ENCODE measurements at regions not wholly inside any gene's neighbourhood (a gene's known extent, or its start where the extent isn't known, plus 50 kb on each side); places are given as distances from the start of the nearest gene placed in this dataset.
"Not testable (repeated sequence)": the region's sequence is repeated elsewhere in the genome, so short reads cannot be mapped to it uniquely, and the experiment has no call there.

- DNase-seq = no peak
Observed at GRCh38 chr5:98158440-98158839, 615.0 kb upstream of the RGMB start.

- no peak for DNase-seq
Observed at GRCh38 chr5:98163796-98164493, 609.5 kb upstream of the RGMB start.

DNA sequence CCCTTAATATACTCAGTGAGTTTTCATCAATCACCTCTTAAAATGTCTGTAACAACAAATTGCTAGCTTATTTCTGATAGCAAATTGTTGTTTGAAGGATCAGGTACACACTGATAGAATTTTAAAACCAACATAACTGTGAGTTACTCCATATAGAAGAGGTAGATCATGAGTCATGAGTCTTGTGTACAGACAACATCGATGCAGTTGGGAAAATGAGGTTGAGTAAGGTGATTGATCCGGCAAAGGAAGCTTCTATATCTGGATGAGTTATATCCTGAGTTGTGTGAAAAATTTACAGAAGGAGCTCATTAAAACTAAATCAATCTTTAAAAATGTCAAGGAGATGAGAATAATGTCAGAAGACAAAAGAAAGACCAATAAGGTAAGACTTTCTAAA, 604.6 kb upstream of the RGMB start:
- DNase-seq = no peak

DNA sequence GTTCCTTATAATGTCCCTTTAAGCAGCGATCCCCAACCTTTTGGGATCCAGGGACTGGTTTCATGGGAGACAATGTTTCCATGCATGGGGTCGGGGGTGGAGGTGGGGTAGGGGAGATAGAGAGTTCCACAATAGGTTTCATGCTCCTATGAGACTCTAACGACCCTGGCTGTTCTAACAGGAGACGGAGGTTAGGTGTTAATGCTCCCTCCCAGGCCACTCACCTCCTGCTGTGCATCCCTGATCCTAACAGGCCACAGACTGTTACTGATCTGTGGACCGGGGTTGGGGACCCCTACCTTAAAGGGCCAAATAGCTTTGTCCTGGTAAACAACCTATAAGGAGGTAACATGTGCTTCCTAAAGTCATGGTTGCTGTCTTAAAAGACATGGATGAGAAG, 602.5 kb upstream of the RGMB start:
- DNase-seq = no peak

GRCh38 chr5:98173334-98173733, 600.1 kb upstream of the RGMB start:
- DNase-seq = no peak

DNA sequence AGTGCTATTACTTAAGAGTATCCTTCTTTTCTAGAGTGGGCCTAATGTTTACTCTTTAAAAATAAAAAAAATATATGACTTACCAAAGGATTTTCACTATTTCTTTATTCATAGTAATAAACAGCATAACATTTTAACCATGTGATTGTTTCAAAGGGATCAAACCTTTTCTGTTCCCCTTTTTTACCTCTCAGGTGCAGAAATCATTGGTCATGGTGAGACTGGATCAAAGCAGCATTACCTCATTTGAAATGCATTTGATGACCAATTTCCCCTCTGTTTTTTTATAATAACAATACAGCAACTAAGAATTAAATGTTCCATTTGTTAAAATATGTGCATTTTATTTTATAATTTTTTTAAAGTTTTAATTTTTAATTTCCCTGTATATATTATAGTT, 598.0 kb upstream of the RGMB start:
- no peak for DNase-seq

DNA sequence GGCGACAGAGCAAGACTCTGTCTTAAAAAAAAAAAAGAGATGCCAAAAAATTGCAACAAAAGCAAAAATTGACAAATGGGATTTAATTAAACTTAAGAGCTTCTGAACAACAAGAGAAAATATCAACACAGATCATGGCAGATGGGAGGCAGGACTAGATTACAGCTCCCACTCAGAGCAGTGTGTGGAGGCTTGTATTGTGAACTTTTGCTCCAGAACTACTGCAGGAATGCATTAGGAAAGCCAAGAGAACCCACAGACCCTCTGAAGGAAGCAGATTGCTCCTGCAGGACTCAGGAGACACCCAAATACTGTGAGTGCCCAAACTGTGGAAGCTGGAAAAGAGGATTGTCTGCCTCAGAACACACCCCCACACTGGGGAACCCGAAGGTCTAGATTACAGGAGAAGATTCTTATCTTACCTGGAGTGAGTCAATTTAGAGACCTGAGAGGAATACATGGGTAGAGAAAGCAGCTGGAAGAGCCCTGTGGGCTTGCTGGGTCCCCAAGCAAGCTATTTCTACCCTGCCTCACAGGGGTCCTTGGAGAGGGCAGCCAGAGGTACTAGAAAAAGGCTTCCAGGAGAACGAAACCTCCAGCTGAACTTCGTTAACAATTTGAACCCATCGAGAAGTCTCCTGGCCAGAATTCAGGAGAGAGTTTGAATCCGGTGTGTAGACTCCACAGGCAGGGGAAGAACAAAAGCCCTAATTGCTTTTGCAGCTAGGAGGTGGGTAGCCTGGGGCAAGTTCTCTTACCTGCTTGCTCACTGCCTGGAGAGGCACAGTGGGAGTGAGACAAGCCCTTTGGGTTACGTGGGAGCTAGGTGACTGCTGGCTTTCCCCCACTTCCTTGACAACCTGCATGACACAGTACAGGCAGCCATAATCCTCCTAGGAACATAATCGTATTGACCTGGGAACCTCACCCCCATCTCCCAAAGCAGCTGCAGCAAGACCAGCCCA, 593.4 kb upstream of the RGMB start:
- DNase-seq = no peak

GRCh38 chr5:98186128-98186527, 587.3 kb upstream of the RGMB start:
- DNase-seq = no peak

DNA sequence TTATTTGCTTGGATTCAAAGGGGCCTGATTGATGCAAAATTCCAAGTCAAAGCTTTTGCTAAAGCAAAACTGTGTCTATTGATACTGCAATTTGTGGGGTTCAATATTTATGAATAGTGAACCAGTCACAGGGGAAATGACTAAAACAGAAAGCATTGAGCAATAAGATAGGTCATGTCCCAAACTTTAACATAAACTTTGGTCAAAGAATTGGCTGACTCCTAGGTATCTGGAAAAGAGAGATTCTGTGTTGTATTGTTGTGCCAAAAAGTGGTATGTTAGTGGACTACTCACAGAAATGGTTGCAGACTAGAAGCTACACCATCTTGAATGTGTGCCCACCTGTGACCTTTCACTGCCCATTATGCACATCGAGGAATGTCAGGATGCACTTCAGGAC, 585.5 kb upstream of the RGMB start:
- no peak for DNase-seq

DNA sequence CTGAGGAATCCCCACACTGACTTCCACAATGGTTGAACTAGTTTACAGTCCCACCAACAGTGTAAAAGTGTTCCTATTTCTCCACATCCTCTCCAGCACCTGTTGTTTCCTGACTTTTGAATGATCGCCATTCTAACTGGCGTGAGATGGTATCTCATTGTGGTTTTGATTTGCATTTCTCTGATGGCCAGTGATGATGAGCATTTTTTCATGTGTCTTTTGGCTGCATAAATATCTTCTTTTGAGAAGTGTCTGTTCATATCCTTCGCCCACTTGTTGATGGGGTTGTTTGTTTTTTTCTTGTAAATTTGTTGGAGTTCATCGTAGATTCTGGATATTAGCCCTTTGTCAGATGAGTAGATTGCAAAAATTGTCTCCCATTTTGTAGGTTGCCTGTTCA, 583.1 kb upstream of the RGMB start:
- DNase-seq = not testable (repeated sequence)

GRCh38 chr5:98193921-98194760, 579.3 kb upstream of the RGMB start:
- DNase-seq = no peak

DNA sequence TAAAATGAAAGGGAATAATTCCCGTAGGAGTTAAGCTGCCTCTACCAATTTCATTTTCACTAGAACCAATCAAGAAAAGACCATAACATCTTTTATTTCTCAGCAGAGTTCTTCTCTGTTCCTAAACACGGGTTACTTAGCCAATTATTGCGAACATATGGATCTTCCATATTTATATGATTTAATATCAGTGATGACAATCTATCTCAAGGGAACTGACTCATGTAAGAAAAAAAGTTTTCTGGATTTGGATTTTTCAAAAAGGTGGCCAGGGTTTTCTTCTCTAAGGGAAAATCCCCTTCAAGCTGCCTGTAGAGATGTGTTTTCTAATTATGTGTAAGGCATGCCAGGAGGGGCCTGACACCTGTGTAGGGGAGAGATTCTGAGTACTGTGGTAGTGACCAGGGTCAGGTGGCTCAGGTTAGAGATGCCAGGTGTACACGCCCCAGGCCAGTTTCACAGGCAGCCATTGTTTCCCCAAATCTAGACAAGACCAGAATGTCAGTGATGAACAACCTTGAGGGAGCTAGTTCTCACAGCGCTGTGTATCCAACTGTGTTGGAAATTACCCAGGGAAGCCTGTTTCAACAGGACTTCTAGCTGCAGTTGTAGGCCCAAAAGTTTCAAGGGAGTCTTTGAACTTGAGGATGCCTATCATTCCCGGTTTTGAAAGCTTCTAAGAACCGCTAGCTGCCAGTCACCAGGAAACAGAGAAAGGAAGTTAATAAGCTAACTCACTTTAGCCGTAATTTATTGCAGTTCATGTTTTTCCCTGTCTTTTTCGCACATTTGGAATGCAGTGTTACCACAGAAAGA, 572.5 kb upstream of the RGMB start:
- DNase-seq = no peak

DNA sequence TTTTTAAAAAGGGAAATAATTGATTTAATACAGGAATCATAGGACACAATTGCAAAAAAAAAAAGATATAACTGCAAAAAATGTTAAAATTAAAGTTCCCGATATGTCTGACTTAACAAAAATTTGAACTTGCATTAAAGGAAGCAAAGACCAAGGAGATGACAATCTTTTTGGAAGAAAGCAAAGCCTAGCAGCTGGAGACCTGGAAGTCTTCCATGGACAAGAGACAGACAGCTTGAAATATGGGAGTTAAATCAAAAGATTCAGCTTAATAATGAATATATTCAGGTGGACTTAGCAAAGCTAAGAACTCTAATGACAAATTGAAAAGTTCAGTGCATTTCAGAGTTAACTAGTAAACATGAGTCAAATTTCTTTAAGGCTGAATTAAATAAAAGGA, 568.7 kb upstream of the RGMB start:
- no peak for DNase-seq

DNA sequence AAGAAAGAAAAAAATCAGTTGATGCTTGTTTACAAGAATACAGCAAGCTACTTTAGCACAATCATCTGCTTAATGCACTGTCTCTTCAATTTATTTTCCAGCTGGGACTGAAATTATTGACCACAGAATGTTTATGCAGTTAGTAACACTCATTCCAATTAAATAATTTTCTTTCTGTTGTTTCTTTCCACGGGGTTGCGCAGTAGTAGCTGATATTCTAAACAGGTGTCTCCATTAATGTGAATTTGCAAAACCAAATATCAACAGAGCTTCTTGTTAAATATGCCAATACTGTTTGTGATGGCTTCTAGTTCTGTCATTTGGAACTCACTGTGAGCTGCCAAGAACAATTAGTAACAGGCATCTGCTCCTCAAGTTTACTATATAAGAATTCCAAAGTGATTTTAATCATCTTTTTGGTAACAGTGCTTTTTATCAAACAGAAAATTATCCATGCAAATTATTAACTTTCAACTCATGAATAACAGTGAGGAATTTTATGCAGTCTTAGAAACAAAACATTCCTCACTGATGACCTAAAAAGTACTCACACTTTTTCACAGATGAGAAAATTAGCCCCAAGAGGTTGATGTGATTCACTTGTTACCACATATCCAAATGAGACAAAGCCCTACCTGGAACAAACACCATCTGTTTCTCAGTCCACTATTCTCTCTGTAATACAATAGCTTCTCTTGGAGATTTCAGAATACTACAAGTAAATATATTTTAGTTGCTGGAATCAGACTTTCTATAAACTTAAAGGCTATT, 567.6 kb upstream of the RGMB start:
- DNase-seq = peak; percentile 64 to 83

DNA sequence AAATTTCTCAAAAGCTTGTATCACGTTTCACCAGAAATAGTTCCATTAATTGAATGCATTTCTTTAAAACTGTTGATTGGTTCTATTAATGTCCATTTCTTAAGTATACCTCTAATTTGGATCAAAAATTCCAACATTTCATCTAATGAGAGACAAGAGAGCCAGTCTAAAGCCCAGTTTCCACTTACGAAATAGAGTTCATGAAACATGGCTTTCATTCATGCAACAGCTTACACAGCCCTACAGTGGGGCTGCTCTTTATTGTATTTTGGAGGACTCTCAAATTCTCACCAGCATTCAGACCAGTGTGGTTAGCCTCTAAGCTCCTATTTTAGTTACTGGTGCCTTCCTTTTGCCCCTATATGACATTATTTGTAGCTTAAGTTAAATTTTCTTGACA, 566.9 kb upstream of the RGMB start:
- DNase-seq = peak in 1 of 2 experiments; percentile 7

GRCh38 chr5:98209418-98209817, 564.0 kb upstream of the RGMB start:
- no peak for DNase-seq

DNA sequence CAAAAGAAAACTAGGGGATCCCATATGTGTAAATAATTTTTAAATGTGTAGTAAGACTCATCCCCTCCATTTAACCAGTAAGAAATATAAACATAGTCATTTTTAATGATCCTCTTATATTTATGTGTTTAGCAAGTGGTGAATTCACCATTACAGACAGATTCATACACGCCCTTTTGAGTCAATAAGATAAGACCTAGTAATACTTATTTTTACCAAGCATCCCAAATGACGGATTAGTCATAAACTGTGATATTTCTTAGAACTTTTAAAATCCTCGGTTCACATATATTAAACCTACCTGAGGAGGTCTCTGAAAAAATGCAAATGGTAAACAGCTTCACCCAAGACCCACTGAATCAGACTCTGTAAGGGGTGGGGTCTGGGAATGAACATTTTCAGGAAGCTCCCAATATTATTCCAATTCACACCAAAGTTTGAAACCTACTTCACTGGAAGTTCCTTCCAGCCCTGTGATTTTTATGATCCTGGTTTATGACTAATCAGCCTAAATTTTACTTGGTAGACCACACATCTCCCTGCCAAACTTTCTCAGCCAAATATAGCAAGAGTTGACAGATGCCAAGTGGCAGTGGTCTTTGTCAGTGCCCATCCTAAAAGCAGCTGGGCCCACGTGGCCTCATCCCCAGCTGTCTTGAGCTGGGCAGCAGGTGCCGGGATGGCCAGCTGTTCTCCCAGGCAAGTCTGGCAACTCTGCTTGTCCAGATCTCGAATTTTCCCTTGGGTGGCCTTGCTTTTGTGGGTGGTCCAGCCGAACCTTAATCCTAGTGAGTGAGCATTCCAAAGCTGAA, 559.0 kb upstream of the RGMB start:
- DNase-seq = no peak

DNA sequence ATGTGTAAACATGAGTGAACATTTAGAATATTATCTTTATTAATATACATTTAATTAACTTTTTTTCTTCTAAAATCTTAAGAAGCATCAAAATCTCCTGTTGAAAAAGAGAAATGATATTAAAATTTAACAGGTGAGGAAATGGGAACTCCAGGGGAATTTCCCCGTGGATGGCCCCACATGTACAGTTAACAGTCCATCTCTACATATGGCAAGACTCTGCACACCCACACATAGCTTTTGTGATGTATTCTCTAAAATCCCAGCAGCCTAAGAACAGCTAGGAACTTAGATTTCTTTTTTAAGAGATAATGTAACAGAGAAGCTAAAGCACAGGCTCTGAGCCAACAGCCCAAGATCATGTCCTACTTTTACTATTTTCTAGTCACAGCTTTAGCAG, 556.3 kb upstream of the RGMB start:
- DNase-seq = no peak

DNA sequence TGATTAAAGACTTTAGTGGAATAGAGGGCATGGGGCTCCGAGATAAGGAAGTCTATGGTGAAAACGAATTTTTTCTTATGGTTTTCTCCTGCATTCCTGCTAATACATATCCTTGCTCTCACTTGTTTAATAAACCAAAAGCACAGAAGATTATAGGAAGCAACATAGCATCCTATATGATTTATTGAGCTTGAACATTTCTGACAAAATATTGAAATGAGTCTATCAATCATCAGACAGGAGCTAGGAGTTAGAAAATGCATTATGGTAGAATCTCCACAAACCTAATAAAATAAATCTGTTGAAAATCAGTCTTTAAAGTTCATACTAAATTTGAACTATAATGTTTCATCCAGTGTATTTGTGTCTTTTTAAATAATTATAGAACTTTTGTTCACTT, 554.6 kb upstream of the RGMB start:
- no peak for DNase-seq

GRCh38 chr5:98227489-98227888, 546.0 kb upstream of the RGMB start:
- no peak for DNase-seq

GRCh38 chr5:98231089-98231488, 542.4 kb upstream of the RGMB start:
- no peak for DNase-seq
